NCI-H1694 (cell line): ENCODE measurements at regions not wholly inside any gene's neighbourhood (a gene's known extent, or its start where the extent isn't known, plus 50 kb on each side); places are given as distances from the start of the nearest gene placed in this dataset.

Experiments
- DNase-seq: peaks from one replicate; lab custom pipeline; 2025; lab: John Stamatoyannopoulos, UW

- no peak for DNase-seq
Measured at GRCh38 chr6:40340957-40341356, 246.2 kb downstream of the LRFN2 start.

- no peak for DNase-seq
Measured at GRCh38 chr6:40340196-40340595, 247.0 kb downstream of the LRFN2 start.

- DNase-seq: no peak
Measured at GRCh38 chr6:40338306-40338705, 248.9 kb downstream of the LRFN2 start.

GRCh38 chr6:40336940-40337760, 250.0 kb downstream of the LRFN2 start:
- DNase-seq: no peak

GRCh38 chr6:40336296-40336695, 250.9 kb downstream of the LRFN2 start:
- no peak for DNase-seq

GRCh38 chr6:40334496-40335270, 252.5 kb downstream of the LRFN2 start:
- DNase-seq: peak; percentile 48

GRCh38 chr6:40331545-40331944, 255.6 kb downstream of the LRFN2 start:
- DNase-seq: no peak

- no peak for DNase-seq
Measured at GRCh38 chr6:40330301-40330721, 256.9 kb downstream of the LRFN2 start.

GRCh38 chr6:40328986-40329545, 258.1 kb downstream of the LRFN2 start:
- DNase-seq: no peak

- peak; percentile 60 for DNase-seq
Measured at GRCh38 chr6:40328386-40328985, 258.7 kb downstream of the LRFN2 start.

GRCh38 chr6:40326714-40327421, 260.3 kb downstream of the LRFN2 start:
- DNase-seq: no peak

GRCh38 chr6:40325791-40326190, 261.4 kb downstream of the LRFN2 start:
- DNase-seq: no peak

- no peak for DNase-seq
Measured at GRCh38 chr6:40325041-40325440, 262.1 kb downstream of the LRFN2 start.

GRCh38 chr6:40323881-40324634, 263.1 kb downstream of the LRFN2 start:
- no peak for DNase-seq

- DNase-seq: no peak
Measured at GRCh38 chr6:40322336-40322735, 264.8 kb downstream of the LRFN2 start.

GRCh38 chr6:40321616-40322015, 265.5 kb downstream of the LRFN2 start:
- DNase-seq: no peak

- no peak for DNase-seq
Measured at GRCh38 chr6:40320947-40321346, 266.2 kb downstream of the LRFN2 start.

- DNase-seq: no peak
Measured at GRCh38 chr6:40320441-40320840, 266.7 kb downstream of the LRFN2 start.

- no peak for DNase-seq
Measured at GRCh38 chr6:40319124-40319523, 268.0 kb downstream of the LRFN2 start.

- DNase-seq: no peak
Measured at GRCh38 chr6:40315060-40315459, 272.1 kb downstream of the LRFN2 start.

- no peak for DNase-seq
Measured at GRCh38 chr6:40313582-40313981, 273.6 kb downstream of the LRFN2 start.
